ENCODE measurements at regions not wholly inside any gene's neighbourhood (a gene's known extent, or its start where the extent isn't known, plus 50 kb on each side); places are given as distances from the start of the nearest gene placed in this dataset.
"Not testable (repeated sequence)": the region's sequence is repeated elsewhere in the genome, so short reads cannot be mapped to it uniquely, and the experiment has no call there.

- BruUV-seq (replicated peaks) = no TSS peak
These were observed 124.0 kb upstream of the GOLGA6L4 start for GRCh38 chr15:84111575-84111974.

GRCh38 chr15:84112025-84112424, 123.5 kb upstream of the GOLGA6L4 start:
- Histone ChIP-seq H3K27me3 (replicated peaks; ENCODE audit: control insufficient read depth, insufficient read depth, low read length) (no peaks in the 10 kb centered on the region), H3K4me3 (ENCODE audit: low read depth, low read length) (no peak overlapping the region), H3K9me3 (no peaks in the 10 kb centered on the region), H3K36me3 (ENCODE audit: control insufficient read depth, insufficient read depth, low read length) (no peaks in the 10 kb centered on the region), H3K4me1 (no peaks in the 10 kb centered on the region)
- ChIA-PET CTCF (no interaction called here), POLR2A (no interaction called here)
- H3K4me1 Mint-ChIP-seq (ENCODE audit: low read depth, unreplicated experiment) = no peaks in the 10 kb centered on the region
- no peak for TF ChIP-seq CTCF (IDR thresholded peaks at IDR 0.05; ENCODE audit: insufficient read depth in 1 of 2, low read depth in 1 of 2, low read length in 1 of 2, severe bottlenecking in 1 of 2, unreplicated experiment in 1 of 2)
- no peaks in the 10 kb centered on the region for H3K36me3 Mint-ChIP-seq (ENCODE audit: insufficient read depth, unreplicated experiment)
- no peak overlapping the region for H3K4me3 Mint-ChIP-seq (ENCODE audit: unreplicated experiment)
- peaks cover 6% of the 10 kb centered on the region for H3K9me3 Mint-ChIP-seq (ENCODE audit: unreplicated experiment)
- no TSS peak for BruUV-seq (replicated peaks)
- intact Hi-C loops (cut with micrococcal nuclease; ENCODE audit: unreplicated experiment) = no loop called here
- no peak overlapping the region for H3K27ac Mint-ChIP-seq (ENCODE audit: unreplicated experiment)
- H3K27me3 Mint-ChIP-seq (ENCODE audit: insufficient read depth, unreplicated experiment) = peaks cover 32% of the 10 kb centered on the region
- DNase-seq = no peak

More at GRCh38 chr15:84111575-84111974, 124.0 kb upstream of the GOLGA6L4 start:
- H3K9me3 ChIP-seq = no peaks in the 10 kb centered on the region
- no peaks in the 10 kb centered on the region for H3K4me1 ChIP-seq
- H3K4me1 Mint-ChIP-seq (ENCODE audit: low read depth, unreplicated experiment) = no peaks in the 10 kb centered on the region
- intact Hi-C loops (cut with micrococcal nuclease; ENCODE audit: unreplicated experiment) = no loop called here
- CTCF ChIA-PET = no interaction called here
- H3K36me3 ChIP-seq (ENCODE audit: control insufficient read depth, insufficient read depth, low read length) = no peaks in the 10 kb centered on the region
- POLR2A ChIA-PET = no interaction called here
- H3K36me3 Mint-ChIP-seq (ENCODE audit: insufficient read depth, unreplicated experiment) = no peaks in the 10 kb centered on the region
- DNase-seq = no peak
- TF ChIP-seq CTCF (IDR thresholded peaks at IDR 0.05; ENCODE audit: insufficient read depth in 1 of 2, low read depth in 1 of 2, low read length in 1 of 2, severe bottlenecking in 1 of 2, unreplicated experiment in 1 of 2) = no peak
- peaks cover 32% of the 10 kb centered on the region for H3K27me3 Mint-ChIP-seq (ENCODE audit: insufficient read depth, unreplicated experiment)
- H3K4me3 Mint-ChIP-seq (ENCODE audit: unreplicated experiment) = no peak overlapping the region
- peaks cover 6% of the 10 kb centered on the region for H3K9me3 Mint-ChIP-seq (ENCODE audit: unreplicated experiment)
- no peak overlapping the region for H3K27ac Mint-ChIP-seq (ENCODE audit: unreplicated experiment)
- H3K4me3 ChIP-seq (ENCODE audit: low read depth, low read length) = no peak overlapping the region
- H3K27me3 ChIP-seq (replicated peaks; ENCODE audit: control insufficient read depth, insufficient read depth, low read length) = no peaks in the 10 kb centered on the region

GRCh38 chr15:84113919-84114318, 121.7 kb upstream of the GOLGA6L4 start:
- ChIA-PET CTCF (no interaction called here), POLR2A (no interaction called here)
- Histone ChIP-seq H3K4me1 (no peaks in the 10 kb centered on the region), H3K27me3 (replicated peaks; ENCODE audit: control insufficient read depth, insufficient read depth, low read length) (no peaks in the 10 kb centered on the region), H3K9me3 (no peaks in the 10 kb centered on the region), H3K4me3 (ENCODE audit: low read depth, low read length) (no peak overlapping the region), H3K36me3 (ENCODE audit: control insufficient read depth, insufficient read depth, low read length) (no peaks in the 10 kb centered on the region)
- Mint-ChIP-seq H3K4me1 (ENCODE audit: low read depth, unreplicated experiment) (no peaks in the 10 kb centered on the region), H3K36me3 (ENCODE audit: insufficient read depth, unreplicated experiment) (no peaks in the 10 kb centered on the region), H3K9me3 (ENCODE audit: unreplicated experiment) (peaks cover 6% of the 10 kb centered on the region), H3K27me3 (ENCODE audit: insufficient read depth, unreplicated experiment) (peaks cover 28% of the 10 kb centered on the region), H3K27ac (ENCODE audit: unreplicated experiment) (no peak overlapping the region), H3K4me3 (ENCODE audit: unreplicated experiment) (no peak overlapping the region)
- no peak for DNase-seq
- BruUV-seq (replicated peaks) = no TSS peak
- intact Hi-C loops (cut with micrococcal nuclease; ENCODE audit: unreplicated experiment) = no loop called here
- TF ChIP-seq CTCF (IDR thresholded peaks at IDR 0.05; ENCODE audit: insufficient read depth in 1 of 2, low read depth in 1 of 2, low read length in 1 of 2, severe bottlenecking in 1 of 2, unreplicated experiment in 1 of 2) = no peak

- H3K27ac Mint-ChIP-seq (ENCODE audit: unreplicated experiment); H3K27me3 ChIP-seq (replicated peaks; ENCODE audit: control insufficient read depth, insufficient read depth, low read length); H3K4me1 Mint-ChIP-seq (ENCODE audit: low read depth, unreplicated experiment); DNase-seq; BruUV-seq (replicated peaks); H3K9me3 ChIP-seq; H3K36me3 ChIP-seq (ENCODE audit: control insufficient read depth, insufficient read depth, low read length); H3K9me3 Mint-ChIP-seq (ENCODE audit: unreplicated experiment); H3K4me1 ChIP-seq; H3K4me3 ChIP-seq (ENCODE audit: low read depth, low read length); H3K36me3 Mint-ChIP-seq (ENCODE audit: insufficient read depth, unreplicated experiment); POLR2A ChIA-PET; H3K4me3 Mint-ChIP-seq (ENCODE audit: unreplicated experiment); intact Hi-C loops (cut with micrococcal nuclease; ENCODE audit: unreplicated experiment); CTCF ChIA-PET: not testable (repeated sequence)
- peaks cover 24% of the 10 kb centered on the region for H3K27me3 Mint-ChIP-seq (ENCODE audit: insufficient read depth, unreplicated experiment)
These were observed 120.9 kb upstream of the GOLGA6L4 start for GRCh38 chr15:84114680-84115079.
